Bone marrow (tissue), 2 donors: ENCODE measurements at regions not wholly inside any gene's neighbourhood (a gene's known extent, or its start where the extent isn't known, plus 50 kb on each side); places are given as distances from the start of the nearest gene placed in this dataset.

ENCODE experiments used
- DNase-seq, 2 donors: peaks; one replicate each; lab custom pipeline; 2025; lab: John Stamatoyannopoulos, UW

DNA sequence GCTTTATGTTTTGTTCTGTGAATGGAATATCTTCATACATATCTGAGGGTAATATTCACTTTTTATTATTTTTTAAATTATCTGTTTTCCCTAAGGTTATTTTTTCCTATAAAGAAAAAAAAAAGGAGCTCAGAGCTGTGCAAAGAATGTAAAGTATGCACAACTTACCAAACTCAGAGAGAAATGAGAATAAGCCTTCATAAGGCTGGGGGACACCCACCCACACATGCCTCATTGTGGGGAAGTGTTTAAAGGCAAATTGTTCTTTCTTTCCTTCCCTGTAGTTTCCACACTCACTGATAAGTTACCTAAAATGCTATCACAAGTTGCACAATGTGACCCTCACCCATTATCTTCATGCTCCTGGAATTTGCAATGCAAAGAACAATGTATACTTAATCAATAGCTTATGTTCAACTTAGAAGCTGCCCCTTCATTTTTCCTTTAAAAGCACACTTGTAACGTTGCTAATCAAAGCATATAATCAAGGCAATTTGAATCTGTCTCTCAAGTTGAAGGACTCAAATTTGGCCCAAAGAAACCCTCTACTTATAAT, 108.1 kb downstream of the GNAT3 start:
- DNase-seq, result no peak

DNA sequence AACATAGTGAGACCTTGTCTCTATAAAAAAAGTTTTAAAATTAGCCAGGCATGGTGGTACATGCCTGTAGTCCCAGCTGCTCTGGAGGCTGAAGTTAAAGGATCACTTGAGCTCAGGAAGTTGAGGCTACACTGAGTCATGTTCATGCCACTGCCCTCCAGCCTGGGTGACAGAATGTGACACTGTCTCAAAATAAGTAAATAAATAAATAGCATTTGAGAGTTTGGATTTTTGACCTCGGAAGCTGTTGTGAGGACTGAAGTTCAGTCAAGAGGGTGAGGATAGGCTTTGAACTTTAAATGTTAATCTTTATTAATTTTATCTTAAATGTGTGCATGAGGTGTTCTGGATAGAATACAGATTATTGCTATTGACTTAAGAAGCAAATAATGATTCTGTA, 110.2 kb downstream of the GNAT3 start:
- DNase-seq, result no peak

DNA sequence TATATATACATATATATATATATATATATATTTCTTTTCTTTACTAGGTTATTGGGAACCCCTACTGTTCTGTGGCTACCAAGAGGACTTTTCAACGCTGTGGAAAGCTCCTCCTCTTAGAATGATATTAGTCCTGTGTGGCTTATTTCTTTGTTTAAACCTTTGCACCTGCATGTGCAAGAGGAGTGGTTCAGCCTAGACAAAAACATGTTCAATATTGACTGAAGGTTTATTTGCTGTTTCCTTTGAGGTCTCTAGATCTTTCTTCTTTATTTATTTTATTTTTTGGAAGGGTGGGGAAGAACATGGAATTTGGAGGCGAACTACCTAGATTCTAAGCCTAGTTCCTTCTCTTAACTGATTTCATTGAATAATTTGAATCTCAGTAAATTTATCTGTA, 118.1 kb downstream of the GNAT3 start:
- DNase-seq, result no peak

DNA sequence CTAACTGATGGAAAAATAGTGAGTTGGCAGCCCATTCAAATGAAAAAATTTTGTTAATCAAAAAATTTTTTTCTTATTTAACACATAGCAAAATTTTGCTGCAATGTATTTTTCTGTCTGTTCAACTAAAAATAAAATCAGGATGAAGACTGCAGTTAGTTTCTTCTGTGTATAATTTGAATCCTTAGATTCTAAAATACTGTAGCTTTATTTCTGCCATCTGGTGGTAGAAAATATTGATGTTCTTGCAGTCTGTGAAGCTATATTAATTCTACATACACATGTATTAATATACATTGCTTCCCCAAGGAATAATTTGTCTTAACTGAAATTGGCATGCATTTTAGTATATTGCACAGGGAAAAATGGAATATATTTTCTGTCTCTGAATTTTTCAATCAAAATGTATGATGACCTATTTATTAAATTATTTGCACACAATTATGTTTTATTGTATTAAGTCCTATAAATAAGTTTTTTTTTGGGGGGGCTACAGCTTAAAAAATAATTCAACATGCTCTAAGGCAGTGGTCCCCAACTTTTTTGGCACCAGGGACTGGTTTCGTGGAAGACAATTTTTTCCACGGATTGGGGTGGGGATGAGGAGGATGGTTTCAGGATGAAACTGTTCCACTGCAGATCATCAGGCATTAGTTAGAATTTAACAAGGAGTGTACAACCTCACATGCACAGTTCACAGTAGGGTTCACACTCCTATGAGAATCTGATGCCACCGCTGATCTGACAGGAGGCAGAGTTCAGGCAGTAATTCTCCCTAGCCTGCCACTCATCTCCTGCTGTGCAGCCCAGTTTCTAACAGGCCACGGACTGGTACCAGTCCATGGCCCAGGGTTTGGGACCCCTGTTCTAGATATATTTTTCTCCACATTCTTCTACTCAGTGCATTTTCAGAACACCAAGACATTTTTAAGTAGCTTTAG, 119.4 kb downstream of the GNAT3 start:
- peak in 1 of 2 donors; percentile 20 for DNase-seq

- DNase-seq, result no peak
Observed at GRCh38 chr7:80387634-80388193, 124.2 kb downstream of the GNAT3 start.

- no peak for DNase-seq
Observed at GRCh38 chr7:80386686-80387085, 125.2 kb downstream of the GNAT3 start.

DNA sequence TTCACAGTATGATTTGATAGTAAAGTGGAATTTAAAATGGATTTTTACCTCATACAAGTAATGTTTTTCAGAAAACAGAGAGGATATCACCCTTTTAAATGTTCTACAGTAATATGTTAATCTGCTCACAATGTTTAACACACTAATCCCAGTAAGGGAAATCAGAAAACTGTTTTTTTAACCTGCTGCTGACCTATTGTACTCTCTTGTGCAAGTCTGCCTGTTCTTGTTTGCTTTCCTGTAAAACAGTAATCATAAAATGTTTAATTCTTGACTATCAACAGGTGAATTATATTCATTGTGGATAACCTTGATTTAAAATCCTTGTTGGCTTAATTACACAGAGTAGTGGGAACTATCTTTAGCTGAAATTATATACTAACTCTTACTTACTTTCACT, 126.4 kb downstream of the GNAT3 start:
- no peak for DNase-seq

DNA sequence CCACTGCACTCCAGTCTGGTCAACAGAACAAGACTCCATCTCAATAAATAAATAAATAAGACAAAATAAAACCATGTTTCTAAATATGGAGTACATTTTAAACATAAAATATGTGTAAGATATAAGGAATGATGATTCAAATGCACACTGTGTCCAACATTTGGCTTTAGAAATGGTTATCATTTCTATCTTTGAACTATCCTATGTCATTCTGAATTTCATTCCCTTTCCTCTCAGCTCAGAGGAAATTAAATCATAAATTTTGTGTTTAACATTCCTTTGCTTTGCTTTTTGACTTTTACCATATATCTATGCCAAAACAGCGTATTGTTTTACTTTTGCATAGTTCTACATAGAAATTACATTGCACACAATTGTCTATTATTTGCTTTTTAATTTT, 130.9 kb downstream of the GNAT3 start:
- DNase-seq, result no peak

DNA sequence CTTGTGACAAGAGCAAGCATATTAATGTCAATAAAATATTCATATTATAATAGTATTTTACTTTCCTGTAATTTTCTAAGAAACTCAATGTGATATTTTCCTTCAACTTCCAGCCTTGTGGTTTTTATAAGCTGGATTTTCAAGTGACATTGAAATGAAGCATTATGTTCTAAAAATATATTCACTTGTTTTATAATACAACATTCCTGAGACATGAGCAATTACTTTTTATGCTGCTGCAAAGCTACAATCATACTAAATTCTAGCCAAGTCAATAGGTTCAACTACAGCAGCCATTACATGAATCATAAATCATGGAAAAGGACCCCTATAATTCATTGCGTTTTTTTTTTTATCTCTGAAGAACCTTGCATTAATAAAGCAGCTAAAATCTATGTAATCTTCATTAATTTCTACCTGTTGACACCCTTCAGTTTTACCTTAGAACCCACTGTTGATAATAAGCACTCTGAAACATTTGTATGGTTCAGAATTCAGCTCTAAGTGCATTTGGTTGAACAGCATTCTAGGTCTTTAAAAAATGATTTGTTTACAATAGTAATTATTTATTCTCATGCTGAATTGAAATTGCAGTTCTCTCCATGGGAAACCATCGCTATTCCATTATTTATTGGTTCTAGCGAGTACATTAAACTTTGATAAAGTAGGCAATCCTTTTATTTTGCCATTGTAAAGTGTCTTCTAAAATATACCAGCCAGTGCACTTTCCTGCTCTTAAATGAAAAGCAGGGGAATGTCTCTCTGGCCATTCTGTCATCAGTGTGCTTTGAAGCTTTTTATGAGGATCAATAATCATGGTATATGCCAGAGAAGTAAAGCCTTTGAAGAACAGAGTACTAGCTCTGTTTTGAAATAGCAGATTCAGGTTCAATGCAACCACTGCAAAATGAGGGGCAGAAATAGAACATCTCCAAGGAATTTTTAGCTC, 132.6 kb downstream of the GNAT3 start:
- no peak for DNase-seq

DNA sequence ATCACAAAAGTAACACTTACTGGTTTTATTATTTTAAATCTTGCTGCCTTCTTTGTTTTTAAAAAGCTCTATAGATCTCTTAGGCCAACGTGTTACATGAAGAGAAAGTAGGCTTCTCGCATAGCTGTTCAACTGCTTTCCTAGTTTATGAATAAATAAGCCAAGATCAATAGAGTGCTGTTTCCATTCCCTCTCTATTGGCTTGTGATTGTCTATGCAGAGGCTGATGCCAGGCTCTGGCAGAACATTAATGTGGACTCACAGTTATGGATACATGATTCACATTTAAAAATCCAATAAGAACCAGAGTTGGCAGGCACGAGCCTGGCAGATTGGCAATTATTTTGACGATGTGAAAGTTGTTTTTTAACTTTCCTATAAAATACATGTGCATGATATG, 137.5 kb downstream of the GNAT3 start:
- no peak for DNase-seq

- DNase-seq, result no peak
Observed at GRCh38 chr7:80373429-80374032, 138.3 kb downstream of the GNAT3 start.

DNA sequence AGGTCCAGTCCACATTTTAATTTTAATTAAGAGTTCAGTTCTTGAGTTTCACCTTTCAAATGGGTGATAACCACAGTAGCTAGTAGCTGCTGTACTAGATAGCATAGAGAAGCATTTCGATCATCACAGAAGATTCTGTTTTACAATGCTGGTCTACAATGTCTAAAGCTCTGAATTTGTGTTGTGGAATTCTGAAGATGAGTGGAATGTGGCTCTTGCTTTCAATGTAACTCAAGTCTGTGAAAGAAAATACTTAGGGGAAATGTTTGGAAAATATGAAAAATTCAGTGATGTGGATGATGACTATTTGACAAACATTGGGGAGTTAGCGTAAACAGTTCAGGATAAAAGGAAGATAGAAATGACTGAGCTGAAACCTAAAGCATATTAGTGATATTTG, 139.4 kb downstream of the GNAT3 start:
- no peak for DNase-seq

- no peak for DNase-seq
Observed at GRCh38 chr7:80370587-80370986, 141.3 kb downstream of the GNAT3 start.

- no peak for DNase-seq
Observed at GRCh38 chr7:80369321-80369720, 142.5 kb downstream of the GNAT3 start.

GRCh38 chr7:80362677-80363076, 149.2 kb downstream of the GNAT3 start:
- DNase-seq, result no peak

GRCh38 chr7:80362010-80362618, 149.8 kb downstream of the GNAT3 start:
- DNase-seq, result no peak

DNA sequence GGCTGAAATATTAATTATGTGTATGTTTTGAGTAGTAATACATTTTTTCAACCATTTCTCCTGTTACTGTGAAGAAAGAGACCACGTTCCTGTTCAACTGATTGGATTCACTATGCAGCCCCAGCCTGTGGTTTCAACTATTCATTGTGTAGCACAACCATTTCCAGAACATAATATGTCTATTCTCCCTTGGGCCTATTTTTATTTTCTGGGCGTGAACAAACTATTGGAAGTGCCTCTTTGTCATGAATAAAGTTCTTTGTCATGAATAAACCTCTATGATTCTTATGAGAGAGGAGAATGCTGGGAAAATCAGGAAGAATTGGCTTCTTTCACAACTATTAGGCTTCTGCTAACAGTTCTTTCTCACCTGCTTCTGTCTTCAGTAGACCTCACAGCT, 152.4 kb downstream of the GNAT3 start:
- no peak for DNase-seq

DNA sequence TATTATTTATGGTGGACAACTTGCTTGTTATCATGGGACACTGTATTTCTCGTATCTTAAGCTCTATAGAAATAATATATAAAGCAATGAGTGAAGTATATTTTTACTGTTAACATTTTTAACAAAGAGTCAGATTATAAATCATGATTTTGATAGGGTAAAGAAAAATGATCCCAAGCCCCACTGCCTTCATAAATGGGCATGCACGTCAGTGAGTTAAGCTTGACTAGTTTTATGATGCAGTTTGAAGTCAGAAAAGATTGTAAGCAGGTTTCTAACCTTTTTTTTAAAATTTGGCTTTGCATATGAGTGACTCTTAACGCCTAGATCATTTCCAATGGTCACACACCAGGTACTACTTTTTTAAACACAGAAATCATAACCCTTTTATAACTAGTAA, 152.8 kb downstream of the GNAT3 start:
- no peak for DNase-seq

DNA sequence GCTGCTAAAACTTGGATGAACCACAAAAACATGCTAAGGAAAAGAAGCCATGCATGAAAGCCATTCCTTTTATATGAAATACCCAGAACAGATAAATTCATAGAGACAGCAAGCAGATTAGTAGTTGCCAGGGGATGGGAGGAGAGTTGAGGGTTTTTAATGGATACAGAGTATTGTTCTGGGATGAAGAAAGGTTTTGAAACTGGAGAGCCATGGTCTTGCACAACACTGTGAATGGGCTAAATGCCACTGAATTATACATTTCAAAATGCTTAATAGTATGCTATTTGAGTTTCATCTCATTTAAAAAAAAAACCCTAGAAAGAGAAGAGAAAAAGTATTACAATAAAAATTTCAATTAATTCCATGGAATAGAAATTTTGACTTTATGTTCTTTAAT, 154.3 kb downstream of the GNAT3 start:
- DNase-seq, result no peak

- no peak for DNase-seq
Observed at GRCh38 chr7:80350430-80350829, 161.4 kb downstream of the GNAT3 start.

GRCh38 chr7:80348223-80348622, 163.6 kb downstream of the GNAT3 start:
- no peak for DNase-seq
